Posterior vena cava (tissue), 2 donors: ENCODE measurements at regions not wholly inside any gene's neighbourhood (a gene's known extent, or its start where the extent isn't known, plus 50 kb on each side); places are given as distances from the start of the nearest gene placed in this dataset.

Experiments
- DNase-seq: peaks from one replicate; pipeline ENCODE4 v3.0.0-alpha.2; 2020; ENCODE audit warnings: low spot score
- intact Hi-C, 2 donors: fragments of 100-400 bp; cut with DNase I; formaldehyde crosslinking; loops; one replicate each; pipeline versions ENCODE4 v1.14.1 to v1.14.2; 2022 to 2023
- donor health status: DM: yes; HTN: yes; CAD: no.
- donor health status: DM: yes; HTN: yes; CAD: no.

GRCh38 chr16:60553090-60553757 lies 1483.0 kb downstream of the CDH8 start:
- no peak for DNase-seq
- intact Hi-C loops = no loop called here

GRCh38 chr16:60541535-60541934 lies 1494.7 kb downstream of the CDH8 start:
- DNase-seq = no peak
- intact Hi-C loops = no loop called here

- intact Hi-C loops = no loop called here
- no peak for DNase-seq
These were observed 1525.3 kb downstream of the CDH8 start for GRCh38 chr16:60510941-60511340.

- no peak for DNase-seq
- intact Hi-C loops = no loop called here
These were observed 1526.0 kb downstream of the CDH8 start for GRCh38 chr16:60510208-60510607.

- no peak for DNase-seq
- intact Hi-C loops = no loop called here
These were observed 1545.0 kb downstream of the CDH8 start for GRCh38 chr16:60491273-60491672.

- intact Hi-C loops = no loop called here
- DNase-seq = no peak
These were observed 1550.3 kb downstream of the CDH8 start for GRCh38 chr16:60485872-60486489.

GRCh38 chr16:60484901-60485300 lies 1551.3 kb downstream of the CDH8 start:
- intact Hi-C loops = no loop called here
- DNase-seq = no peak

GRCh38 chr16:60481591-60481990 lies 1554.6 kb downstream of the CDH8 start:
- intact Hi-C loops = no loop called here
- no peak for DNase-seq

- intact Hi-C loops = no loop called here
- no peak for DNase-seq
These were observed 1557.4 kb downstream of the CDH8 start for GRCh38 chr16:60478810-60479209.

- DNase-seq = no peak
- intact Hi-C loops = no loop called here
These were observed 1572.3 kb downstream of the CDH8 start for GRCh38 chr16:60463986-60464385.

- DNase-seq = no peak
- intact Hi-C loops = no loop called here
These were observed 1576.8 kb downstream of the CDH8 start for GRCh38 chr16:60459463-60459862.

- intact Hi-C loops = no loop called here
These were observed 1578.0 kb downstream of the CDH8 start for GRCh38 chr16:60458255-60458654.

GRCh38 chr16:60452646-60453045 lies 1583.6 kb downstream of the CDH8 start:
- DNase-seq = no peak
- intact Hi-C loops = no loop called here

More at GRCh38 chr16:60458255-60458654, 1578.0 kb downstream of the CDH8 start:
- no peak for DNase-seq

GRCh38 chr16:60438894-60439293 lies 1597.3 kb downstream of the CDH8 start:
- no peak for DNase-seq
- intact Hi-C loops = no loop called here

GRCh38 chr16:60432472-60432871 lies 1603.8 kb downstream of the CDH8 start:
- no peak for DNase-seq
- intact Hi-C loops = no loop called here

GRCh38 chr16:60419859-60420258 lies 1616.4 kb downstream of the CDH8 start:
- intact Hi-C loops = no loop called here
- DNase-seq = no peak

GRCh38 chr16:60414613-60415012 lies 1621.6 kb downstream of the CDH8 start:
- no peak for DNase-seq
- intact Hi-C loops = no loop called here

- DNase-seq = no peak
- intact Hi-C loops = no loop called here
These were observed 1622.3 kb downstream of the CDH8 start for GRCh38 chr16:60413969-60414368.

GRCh38 chr16:60407606-60408005 lies 1628.6 kb downstream of the CDH8 start:
- no peak for DNase-seq

GRCh38 chr16:60407034-60407433 lies 1629.2 kb downstream of the CDH8 start:
- DNase-seq = no peak
- intact Hi-C loops = no loop called here

More at GRCh38 chr16:60407606-60408005, 1628.6 kb downstream of the CDH8 start:
- intact Hi-C loops = no loop called here

- DNase-seq = no peak
- intact Hi-C loops = no loop called here
These were observed 1631.0 kb downstream of the CDH8 start for GRCh38 chr16:60405286-60405685.
